GM21367 (cell line): ENCODE measurements at regions not wholly inside any gene's neighbourhood (a gene's known extent, or its start where the extent isn't known, plus 50 kb on each side); places are given as distances from the start of the nearest gene placed in this dataset.

Experiments
- ATAC-seq: cut with Tn5 transposase; IDR thresholded peaks from one replicate; pipeline ENCODE4 v1.9.1; 2021; ENCODE audit not compliant: unreplicated experiment

DNA sequence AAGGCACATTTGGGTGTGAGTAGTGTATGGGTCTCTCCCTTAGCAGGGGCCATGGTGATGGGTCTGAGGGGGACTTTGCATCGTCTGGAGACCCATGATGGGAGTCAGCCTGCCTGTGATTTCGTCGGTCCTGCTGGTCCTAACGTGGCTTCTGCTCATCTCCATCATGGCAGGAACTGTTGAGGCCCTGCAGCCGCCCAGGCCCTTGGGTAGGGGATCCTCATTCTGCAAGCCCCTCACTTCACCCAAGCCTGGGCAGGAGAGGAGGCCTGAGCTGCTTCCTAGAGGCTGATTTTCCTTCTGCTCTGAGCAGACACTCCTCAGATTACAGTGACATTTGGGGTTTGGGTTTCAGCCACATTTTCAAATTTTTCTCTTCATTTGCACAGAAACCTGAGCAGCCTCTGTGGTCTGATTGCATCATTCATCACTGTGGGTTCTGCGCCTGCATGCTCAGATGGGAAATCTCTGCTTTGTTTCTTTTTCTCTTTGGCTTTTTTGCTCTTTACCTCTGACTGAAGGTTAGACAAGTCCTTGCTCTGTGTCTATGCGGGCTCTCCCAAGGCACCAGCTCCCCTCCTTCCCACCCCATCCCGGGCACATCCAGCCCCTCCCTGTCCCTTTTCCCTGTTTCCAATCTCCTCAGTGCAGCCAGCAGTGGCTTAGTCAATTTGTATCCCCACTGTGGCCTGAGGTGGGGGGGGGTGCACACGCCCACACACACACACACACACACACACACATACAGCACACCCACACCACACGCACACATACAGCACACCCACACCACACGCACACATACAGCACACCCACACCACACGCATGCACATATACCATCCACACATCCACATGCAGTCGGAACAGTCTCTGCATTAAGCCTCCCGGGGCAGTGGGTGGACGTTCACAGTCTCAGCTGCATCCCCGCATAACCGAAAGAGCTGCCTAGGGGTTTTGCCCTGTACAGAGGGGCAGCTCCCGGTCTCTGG is 305.4 kb upstream of the HS6ST1 start:
- peak; percentile 86 for ATAC-seq

DNA sequence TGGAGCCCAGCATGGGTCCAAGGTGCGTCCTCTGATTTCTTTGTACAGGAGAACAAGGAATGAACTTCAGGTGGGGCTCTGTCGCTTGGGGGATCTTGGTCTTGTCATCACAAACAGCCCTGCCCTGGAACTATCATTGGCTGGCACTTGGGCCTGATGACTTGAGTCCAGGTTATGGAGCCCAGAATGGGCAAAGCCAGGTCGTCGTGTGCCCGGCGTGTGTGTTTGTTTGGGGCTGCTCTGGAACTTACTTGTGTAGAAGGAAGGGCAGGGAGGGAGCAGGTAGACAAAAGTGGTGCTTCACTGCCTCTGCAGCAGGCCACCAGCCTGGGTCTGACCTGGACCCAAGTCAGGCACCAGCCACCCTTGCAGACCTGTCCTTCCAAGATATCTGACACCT is 306.3 kb upstream of the HS6ST1 start:
- ATAC-seq, result no peak

DNA sequence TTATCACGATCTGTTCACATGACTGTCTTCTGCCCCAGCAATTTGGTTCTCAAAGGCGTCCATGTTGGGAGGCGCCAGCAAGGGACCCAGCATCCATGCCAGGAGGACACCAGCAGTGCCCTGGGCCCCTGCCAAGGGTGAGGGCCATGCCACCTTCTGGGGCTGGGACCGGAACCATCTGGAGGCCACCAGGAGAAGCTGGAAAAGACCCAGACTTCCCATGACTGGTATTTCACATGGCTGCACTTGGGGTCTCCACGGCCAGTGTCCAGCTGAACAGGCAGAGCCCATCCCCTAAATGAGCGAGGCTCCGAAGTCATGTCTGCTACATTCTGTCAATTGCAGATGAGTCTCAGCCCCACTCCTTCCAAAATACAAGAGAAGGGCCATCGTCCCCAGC is 306.8 kb upstream of the HS6ST1 start:
- ATAC-seq, result no peak

DNA sequence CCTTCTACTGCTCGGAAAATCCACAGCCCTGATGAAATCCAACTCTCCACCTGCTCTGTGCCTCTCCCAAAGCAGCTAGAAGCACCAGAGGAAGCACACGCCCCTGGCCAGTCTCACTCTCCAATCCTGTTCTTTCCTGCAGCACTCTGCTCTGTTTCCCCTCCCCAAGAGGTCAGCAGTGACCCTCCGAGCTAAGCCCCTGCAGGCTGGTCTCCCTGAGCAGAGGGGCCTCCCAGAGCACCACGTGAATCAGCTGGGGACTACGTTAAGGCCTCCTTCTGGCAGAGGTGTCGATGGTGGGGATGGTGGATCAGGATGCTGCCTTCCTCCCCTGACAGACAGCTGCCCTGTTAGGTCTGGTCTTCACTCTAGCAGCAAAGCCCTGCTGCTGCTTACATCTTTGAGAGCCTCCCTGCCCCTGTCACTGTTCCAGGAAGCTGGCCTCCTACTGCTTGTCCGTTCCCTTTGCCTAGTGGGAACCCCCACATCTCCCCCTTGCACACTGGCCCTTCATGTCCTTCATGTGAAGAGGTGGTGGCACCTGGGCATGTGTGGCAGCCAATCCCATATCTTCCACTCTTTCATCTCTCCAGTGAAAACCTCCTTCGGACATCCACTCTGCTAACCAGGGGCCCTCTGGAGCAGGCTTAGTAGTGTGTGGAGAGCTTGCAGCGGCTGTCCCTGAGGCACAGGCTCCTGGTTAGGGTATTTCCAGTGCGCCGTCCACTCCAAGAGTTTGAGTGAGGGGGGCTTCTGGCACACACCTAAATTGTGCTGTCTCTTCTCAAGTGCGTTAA is 307.5 kb upstream of the HS6ST1 start:
- ATAC-seq, result no peak

DNA sequence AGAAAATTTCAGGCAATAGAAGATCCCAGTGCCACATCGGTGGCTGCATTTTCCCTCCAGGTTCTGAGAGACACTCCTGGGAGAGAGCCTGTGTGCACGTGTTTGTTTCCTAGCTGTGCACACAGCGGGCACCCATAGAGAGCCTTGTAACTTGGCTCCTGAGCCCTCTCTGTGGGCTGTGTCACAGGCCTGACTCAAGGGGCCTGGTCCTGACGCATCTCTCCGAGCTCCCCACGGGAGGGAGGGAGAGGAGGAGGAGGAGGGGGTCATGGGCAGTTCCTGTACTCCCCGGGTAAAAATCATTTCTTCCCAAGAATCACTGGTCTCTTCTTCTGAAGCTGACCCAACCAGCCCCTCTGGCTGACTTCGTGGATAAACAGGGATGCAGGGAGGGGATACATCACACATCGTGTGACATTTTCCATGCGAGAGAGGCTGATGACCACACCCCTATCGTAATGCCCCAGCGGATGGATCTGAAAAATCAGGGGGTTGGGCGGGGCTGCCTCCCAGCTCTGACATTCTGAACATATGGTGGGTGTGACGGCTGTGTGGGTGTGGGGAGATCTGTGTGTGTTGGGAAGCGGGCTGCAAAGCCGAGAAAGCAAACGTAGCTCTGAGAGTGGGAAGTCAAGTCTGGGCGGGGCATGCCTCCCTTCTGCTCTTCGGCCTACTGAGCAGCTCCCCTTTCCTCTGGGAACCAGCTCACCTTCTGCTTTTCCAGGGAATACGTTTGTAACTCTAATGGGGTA is 308.3 kb upstream of the HS6ST1 start:
- no peak for ATAC-seq

DNA sequence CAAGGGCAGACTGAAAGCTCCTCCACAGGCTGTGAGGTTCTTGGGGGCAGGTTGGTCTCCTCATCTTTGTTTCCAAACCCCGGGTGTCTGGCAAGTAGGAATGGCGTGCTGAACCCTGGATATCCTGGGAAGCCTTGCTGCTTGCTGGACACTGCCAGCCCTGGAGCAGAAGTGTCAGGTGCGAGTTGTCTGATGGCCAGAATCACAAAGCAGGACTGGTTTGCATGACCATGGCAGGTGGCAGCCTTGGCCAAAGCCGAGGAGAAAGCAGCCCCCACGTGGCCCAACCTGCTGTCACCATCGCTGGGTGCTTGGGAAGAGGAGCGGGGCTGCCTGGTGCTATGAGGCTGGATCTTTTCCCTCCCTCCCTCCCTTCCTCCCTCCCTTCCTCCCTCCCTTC is 309.5 kb upstream of the HS6ST1 start:
- no peak for ATAC-seq

DNA sequence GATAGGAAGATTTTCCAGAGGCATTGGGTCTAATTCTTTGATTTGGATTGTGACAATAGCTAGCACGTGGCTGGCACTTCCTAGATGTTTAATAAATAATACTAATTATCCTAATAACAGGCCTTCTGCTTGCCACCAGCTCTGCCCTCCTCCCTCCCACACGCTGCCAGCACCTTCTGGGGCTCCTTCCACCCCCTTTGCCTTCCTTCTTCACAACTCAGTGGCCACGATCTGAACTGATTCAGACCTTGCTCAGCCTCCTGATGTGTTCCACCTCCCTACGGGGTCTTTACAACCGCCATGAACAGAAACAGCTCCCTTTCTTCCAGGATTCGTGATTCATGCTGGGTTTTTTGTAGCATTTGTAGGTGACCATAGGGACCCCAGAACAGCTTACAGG is 310.3 kb upstream of the HS6ST1 start:
- no peak for ATAC-seq

DNA sequence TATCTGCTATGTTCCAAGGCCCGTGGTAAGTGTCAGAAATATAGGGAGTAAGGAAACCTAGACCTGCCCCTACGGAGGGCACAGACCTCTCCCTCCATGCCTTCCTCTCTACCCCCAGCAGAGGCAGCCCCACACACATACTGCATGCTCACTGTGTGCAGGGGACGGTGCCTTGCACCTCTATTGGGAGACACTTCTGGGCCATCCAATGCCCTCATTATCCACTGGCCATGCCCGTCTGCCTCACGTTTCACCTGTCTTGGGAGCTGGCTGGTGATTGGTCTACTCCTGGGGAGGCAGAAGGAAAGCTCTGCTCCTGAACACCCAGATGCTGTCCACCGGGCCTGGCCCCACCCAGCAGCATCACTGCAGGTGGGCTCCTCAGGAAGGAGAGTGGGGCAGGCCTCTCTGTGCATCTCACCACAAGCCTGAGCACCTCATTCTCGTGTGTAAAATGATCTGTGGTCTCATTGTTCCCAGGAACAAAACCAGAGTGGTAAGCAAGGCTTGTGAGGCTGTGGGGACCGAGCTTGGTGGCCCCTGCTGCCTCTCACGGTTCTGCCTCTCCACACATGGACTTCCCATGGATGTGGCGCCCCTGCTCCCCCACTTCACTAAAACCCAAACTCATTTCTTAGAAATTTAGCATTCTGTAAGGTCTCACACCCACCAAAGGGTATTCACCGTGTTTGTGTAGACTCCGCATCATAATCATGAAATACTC is 312.5 kb upstream of the HS6ST1 start:
- ATAC-seq, result no peak

DNA sequence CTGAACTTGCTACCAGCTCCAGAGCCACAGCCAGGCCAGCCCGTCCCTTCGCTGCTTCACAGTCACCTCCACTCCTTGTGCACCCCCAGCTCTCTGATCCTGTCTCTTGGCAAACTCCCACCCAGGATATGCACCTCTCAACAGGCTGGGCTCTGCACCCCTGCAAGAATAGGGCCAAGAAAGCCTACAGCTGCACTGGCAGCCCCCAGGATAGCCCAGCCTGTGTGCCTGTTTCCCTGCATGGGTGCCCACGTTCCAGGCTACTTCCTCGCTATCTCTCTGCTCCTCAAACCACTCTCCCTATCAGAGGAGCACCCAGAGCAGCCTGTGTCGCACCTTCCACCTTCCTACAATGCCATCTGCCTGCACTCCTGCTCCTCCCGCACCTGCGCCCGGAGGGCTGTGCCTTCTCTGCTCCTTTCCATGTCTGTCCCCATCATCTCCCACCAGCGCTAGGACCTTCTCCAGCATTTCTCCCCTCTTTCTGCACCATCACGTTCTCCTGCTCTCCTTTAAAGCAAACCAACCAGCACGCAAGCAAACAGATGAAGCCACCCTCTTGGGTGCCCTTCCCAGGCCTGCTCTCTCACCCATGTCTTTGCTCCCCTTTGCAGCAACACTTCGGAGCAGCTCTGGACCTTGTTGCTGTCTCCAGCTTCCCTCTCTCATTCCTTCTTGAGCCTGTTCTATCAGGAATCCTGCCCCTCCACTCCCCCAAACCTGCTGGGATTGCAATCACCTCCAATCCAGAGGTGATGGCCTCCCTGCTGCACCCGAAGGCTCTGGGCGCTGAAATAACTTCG is 313.2 kb upstream of the HS6ST1 start:
- no peak for ATAC-seq

DNA sequence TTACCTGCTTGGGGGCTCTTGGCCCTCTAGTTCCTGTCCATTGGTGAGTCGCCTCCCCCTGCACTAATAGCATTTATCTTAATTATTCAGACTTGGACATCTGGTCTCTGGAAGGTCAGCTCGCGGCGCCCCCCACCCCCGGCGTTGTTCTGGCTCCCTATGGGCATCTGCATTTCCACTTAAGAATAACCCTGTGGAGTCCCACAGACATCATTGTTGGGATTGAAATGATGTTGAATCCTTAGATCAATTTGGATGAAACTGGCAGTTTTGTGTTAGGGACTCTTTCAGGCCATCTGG is 313.8 kb upstream of the HS6ST1 start:
- ATAC-seq, result no peak

DNA sequence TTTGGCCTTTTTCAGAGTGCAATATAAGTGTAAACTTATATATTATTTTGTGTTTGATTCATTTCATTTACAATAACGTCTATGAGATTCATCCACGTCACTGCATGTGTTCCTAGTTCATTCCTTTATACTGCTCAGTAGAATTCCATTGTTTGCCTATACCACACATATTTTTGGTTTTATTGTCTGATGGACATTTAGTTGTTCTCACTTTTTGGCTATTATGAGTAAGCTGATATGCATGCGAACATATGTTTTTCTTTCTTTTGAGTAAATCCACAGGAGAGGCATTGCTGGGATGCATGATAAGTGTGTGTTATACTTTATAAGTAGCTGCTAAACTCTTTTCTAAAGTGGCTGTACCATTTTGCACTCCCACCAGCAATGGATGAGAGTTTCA is 314.8 kb upstream of the HS6ST1 start:
- ATAC-seq, result no peak

DNA sequence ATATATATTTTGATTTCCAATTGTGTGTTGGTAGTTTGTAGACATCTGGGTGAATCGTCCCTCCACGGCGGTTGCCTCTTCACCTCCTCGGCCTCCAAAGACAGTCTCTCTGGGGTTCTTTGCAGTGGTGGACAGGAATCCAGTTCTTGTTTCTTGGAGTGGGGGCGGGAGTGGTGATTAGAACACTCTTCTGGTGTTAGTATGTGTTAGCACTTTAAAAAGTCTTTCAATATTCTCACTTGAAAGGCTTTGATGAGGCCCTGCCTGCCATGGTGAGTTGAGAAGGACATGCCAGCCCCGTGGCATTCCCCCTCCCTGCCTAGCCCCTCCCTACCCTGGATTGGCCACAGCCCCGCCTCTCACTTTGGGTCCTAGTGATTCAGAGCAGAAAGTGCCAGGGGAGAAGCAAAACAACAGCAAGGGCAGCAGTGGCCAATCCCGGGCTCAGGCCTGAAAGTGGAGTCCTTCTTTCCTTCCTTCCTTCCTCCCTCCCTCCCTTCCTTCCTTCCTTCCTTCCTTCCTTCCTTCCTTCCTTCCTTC is 316.8 kb upstream of the HS6ST1 start:
- no peak for ATAC-seq

DNA sequence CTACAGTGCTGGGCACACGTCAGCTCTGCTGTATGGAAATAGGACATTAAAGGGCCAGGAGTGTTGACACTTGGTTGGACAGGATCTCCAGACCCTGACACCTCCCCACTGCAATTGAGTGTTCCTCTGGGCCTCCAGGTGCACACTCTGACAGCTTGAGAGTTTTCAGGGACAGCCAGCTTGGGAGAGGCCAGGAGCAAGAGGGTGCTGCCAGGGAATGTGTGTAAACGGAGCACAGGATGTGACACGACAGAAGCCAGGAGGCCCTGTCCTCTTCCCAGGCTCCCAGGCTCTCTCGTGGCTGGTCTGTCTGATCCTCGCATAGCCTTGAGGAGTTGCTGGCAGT is 318.1 kb upstream of the HS6ST1 start:
- no peak for ATAC-seq

DNA sequence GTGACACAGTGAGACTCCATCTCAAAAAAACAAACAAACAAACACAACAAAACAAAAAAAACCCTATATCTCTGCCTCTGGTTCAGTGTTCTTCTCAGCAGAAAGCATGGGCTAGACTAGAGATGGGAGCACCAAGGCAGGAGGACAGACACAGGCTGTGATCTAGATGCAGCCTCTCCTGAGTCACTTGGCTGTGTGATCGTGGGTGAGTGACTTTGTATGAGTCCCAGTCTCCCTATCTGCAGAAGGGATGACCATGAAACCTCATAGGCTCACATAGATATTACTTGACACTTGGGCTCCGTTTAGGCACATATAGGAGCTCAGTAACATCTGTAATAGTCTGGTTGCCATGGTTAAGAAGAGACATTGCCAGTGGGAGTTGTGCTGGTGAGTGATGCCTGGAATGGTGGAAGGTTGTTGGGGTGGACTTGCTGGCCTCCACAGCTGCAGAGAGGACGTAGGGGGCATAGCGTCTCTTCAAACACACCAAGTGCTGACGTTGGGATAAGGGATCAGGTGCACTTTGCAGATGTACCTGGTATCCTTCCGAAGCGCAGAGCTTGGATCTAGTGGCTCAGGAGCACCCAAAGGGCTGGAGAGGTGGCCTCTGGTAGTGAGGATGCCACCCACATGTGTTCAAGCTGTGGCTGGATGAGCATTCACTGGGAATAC is 318.9 kb upstream of the HS6ST1 start:
- no peak for ATAC-seq

DNA sequence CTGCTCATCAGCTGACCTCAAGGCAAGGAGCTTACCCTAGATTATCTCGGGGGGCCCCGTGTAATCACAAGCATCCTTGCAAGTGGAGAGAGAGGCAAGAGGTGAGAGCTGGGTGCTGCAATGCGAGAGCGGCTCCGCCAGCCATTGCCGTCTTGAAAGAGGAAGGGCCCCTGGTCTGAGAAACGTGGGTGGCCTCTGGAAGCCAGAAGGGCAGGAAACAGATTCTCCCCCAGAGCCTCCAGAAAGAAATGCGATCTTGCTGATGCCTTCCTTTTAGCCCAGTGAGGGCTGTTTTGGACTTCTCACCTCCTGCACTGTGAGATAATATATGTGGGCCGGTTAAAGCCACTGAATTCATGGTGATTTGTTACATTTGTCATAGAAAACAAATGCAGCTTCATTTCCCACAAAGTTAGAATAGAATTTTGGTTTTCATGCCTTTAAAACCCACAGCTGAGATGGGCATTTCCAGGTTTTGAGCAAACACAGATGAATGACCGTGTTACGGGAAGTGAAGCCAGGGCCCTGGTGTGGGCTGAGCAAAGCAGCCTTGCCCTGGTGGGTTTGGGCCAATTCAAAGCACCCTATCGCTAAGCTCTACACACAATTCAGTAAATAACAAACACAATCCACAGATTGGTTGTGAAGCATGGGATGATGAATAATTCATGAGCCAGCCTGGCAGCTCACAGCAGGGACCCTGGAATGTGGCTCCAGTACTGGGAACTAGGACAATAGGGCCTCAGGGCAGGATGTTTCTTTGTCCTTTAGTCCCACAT is 319.9 kb upstream of the HS6ST1 start:
- no peak for ATAC-seq

DNA sequence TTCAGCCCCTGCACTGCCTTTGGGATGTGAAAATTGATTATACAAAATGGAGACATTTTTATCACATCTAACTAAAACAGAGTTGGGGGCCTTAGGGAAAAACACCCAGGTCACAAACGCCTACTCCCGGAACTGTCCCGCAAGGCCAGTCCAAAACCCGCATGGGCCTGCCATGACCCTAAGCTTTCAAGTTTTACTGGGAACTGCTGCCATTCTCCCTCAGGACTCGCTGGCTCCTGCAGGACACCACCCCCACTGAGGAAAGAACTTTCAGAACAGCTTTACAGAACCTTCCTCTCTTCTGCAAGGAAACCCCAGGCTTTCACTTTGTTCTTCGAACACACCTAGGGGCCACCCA is 320.4 kb upstream of the HS6ST1 start:
- no peak for ATAC-seq

DNA sequence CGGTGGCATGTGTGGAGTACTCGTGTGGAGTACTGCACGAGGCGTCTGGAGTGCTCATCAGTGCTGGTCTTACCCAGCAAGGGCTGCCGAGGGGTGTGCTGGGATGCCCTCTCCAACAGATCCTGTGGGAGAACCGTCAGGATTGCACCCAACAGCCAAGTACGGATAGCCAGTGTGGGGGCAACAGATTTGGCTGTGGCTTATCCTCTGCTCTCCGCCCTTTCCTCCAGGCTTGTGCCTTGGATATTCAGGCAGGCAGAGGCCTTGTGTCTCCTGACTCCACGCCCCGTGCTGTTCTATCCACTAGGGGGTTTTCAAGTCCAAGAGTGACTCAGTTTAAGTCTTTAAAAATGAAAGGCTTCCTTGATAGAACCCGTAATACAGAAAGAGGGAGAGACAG is 321.0 kb upstream of the HS6ST1 start:
- ATAC-seq, result no peak

DNA sequence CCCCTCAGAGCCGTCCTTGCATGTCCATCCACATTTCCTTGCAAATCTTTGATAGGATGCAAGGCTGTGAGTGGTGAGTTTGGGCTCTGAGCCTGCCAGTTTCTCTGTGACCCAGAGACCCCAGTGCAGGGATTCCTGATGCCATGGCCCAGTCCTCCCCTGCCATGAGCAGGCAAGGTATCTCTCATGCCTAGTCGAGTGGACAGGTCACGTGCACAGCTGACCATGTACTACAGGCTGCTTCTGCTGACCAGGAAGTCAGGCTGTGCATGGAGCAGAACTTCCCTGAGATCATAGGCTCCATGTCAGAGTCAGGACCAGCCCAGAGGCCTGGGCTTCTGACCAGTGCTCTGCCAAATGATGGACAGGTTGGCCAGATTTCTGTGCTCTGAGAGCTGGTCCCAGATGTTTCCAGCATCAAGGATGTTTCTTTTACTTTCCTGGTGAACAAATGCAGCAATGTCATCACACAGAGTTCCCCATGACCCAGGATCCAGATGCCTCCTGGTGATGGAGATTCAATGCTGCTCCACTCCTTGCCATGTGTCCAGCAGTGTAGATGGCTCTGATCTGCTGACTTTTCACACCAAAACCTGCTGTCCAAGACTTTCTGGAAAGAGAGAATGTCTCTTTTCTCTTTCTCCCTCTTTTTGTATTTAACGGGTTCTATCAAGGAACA is 321.6 kb upstream of the HS6ST1 start:
- ATAC-seq, result no peak
